G401.6 (cell line): ENCODE measurements at regions not wholly inside any gene's neighbourhood (a gene's known extent, or its start where the extent isn't known, plus 50 kb on each side); places are given as distances from the start of the nearest gene placed in this dataset.
"Not testable (repeated sequence)": the region's sequence is repeated elsewhere in the genome, so short reads cannot be mapped to it uniquely, and the experiment has no call there.

Experiments used
- FAIRE-seq: peaks from 2 replicates; lab custom pipeline; 2012; peaks lifted over from hg19 to GRCh38; lab: Jason Lieb, UNC

- FAIRE-seq = no peak
These were observed 201.6 kb downstream of the HNRNPD start for GRCh38 chr4:82172186-82172585.

DNA sequence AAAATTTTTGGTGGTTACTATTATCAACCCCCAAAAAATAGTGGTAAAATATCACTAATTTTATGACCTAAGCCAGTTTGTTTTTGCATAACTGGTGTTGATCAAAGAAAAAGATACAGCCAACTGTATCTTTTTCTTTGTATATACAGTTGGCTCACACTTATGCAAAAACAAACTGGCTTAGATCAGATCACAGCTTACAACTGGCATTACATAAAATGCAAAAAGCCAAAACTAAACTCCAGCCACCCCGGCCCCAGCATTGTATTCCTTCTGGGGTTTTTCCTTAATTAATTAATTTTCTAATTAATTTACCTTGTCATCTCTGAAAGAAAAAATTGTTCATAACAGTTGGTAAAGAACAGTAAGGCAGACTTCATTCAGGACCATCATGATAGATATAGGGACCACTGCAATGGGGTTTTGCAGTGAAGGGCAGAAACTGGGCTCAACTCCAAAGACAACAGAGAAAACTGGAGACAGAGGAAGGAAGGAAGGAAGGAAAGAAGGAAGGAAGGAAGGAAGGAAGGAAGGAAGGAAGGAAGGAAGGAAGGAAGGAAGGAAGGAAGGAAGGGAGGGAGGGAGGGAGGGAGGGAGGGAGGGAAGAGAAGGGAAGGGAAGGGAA is 202.1 kb downstream of the HNRNPD start:
- no peak for FAIRE-seq

DNA sequence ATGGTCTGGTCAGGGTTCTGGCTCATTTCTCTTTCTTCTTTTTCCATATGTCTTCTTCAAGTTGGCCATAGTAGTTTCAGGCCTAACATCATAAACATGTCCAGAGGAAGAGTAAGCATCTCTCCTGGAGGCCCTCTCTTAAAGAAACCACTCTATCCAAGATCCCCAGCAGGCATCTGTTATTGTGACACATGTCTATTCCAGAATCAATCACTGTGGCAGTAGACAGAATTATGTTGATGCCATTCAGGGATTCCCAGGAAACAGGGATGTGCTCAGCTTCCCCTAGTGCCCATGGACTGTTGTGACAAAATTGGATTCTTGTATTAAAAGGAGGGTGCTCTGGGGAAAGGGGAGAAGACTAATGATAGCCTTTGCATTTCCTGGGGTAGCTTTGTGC is 224.0 kb downstream of the HNRNPD start:
- FAIRE-seq = no peak

- FAIRE-seq = no peak
These were observed 227.9 kb downstream of the HNRNPD start for GRCh38 chr4:82145850-82146249.

- no peak for FAIRE-seq
These were observed 233.4 kb downstream of the HNRNPD start for GRCh38 chr4:82140422-82140821.

- no peak for FAIRE-seq
These were observed 234.5 kb downstream of the HNRNPD start for GRCh38 chr4:82139287-82139686.

DNA sequence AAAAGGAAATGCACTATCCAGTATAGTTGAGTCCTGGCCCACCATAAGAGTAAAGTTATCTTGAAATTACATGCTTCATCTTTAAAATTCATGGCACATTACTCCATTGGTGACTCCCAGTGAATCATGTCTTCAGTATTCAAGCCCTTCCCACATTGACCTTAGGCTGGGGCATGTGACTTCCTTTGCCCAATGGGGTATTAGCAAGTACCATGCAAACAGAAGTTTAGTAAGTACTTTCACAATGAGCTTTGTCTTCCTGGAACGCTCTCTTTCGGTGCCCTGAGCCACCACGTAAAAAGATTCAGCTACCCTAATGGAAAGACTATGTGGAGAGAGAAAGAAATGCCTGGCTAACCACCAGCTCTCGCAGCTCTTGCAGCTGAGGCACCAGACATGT is 235.4 kb downstream of the HNRNPD start:
- FAIRE-seq = no peak

DNA sequence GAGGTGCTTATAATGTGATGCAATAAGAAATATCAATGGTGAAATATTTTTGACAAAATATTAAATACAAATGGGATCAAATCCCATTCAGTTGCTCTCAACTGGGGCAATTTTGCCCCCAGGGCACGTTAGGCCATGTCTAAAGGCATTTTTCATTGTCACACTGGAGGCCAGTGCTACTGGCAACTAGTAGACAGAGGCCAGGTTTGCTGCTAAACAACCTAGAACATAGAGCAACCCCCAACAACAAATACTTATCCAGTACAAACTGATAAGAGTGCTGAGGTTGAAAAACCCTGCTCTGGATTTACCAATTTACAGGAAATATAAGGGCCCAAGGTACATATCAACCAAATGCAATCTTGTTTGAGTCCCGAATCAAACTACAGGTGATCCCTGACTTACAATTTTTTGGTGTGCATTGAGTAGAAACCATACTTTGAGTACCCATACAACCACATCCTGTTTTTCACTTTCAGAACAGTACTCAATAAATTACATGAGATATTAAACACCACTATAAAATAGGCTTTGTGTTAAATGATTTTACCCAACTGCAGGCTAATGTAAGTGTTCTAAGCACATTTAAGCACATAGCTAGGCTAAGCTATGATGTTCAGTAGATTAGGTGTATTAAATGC is 237.5 kb downstream of the HNRNPD start:
- no peak for FAIRE-seq

GRCh38 chr4:82128355-82128754 is 245.4 kb downstream of the HNRNPD start:
- no peak for FAIRE-seq

DNA sequence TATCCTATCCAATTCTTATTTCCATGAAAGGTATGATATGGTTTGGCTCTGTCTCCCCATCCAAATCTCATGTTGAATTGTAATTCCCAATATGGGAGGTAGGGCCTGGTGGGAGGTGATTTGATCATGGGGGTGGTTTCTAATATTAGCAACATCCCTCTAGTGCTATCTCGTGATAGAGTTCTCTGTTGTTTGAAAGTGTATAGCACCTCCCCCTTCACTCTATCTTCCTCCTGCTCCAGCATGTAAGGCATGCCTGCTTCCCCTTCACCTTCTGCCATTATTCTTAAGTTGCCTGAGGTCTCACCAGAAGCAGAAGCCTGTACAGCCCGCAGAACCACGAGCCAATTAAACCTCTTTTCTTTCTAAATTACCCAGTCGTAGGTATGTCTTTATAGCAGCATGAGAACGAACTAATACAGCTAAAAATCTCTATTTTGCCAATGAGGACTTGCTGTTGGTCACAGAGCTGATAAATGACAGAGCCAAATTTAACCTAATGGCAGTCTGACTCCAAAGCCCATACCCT is 247.2 kb downstream of the HNRNPD start:
- FAIRE-seq = no peak

GRCh38 chr4:82125787-82126297 is 247.9 kb downstream of the HNRNPD start:
- FAIRE-seq = no peak

- no peak for FAIRE-seq
These were observed 248.6 kb downstream of the HNRNPD start for GRCh38 chr4:82124932-82125786.

- FAIRE-seq = no peak
These were observed 249.4 kb downstream of the HNRNPD start for GRCh38 chr4:82124365-82124764.

DNA sequence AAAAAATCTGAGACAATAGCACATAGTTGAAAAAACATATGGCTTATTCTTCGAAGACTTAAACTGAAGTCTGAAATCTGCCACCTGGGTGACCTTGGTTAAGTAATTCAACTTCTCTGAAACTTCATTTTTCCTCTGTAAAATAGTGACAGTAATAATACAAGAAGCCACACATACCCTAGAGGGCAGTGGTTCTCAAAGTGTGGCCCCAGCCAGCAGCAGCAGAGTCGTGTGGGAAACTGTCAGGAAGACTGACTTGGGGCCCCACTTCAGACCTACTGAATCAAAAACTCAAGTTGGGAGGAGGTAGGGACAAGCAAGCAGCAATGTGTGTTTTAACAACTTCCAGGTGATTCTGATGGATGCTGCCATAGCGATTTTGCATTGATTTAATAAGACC is 249.9 kb downstream of the HNRNPD start:
- FAIRE-seq = no peak

DNA sequence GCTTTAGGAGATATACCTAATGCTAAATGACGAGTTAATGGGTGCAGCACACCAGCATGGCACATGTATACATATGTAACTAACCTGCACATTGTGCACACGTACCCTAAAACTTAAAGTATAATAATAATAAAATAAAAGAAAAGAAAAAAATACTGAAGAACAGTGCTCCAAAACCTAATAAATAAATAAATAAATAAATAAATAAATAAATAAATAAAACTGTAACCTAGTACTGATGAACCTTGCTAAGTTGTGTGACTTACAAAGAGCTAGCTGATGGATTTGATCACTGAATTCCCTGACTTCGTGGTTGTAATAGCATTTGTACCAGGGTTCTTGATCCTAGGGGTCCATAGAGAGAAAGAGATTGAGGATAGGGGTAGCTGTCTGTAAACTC is 258.6 kb downstream of the HNRNPD start:
- not testable (repeated sequence) for FAIRE-seq

- no peak for FAIRE-seq
These were observed 265.3 kb downstream of the HNRNPD start for GRCh38 chr4:82108506-82108905.

GRCh38 chr4:82104578-82104977 is 269.2 kb downstream of the HNRNPD start:
- no peak for FAIRE-seq

- no peak for FAIRE-seq
These were observed 273.7 kb downstream of the HNRNPD start for GRCh38 chr4:82099928-82100579.

DNA sequence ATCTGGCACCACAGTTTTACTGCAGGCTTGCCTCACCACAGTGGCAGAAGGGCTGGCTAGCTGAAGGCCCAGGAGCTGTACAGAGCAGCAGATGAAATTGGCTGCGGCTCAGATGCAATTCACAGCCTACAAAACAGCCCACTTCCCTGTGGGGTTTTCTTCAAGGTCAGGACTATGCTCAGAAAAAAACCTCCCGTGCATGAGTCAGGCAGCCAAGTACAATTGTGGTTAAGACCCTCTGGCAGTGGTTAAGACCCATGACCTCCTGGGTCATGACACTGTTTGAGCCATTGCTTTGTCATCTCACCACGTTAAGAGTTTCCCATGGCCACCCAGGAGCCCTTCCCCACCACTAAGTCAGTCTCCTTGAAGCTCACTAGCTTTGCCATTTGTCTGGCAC is 276.3 kb downstream of the HNRNPD start:
- no peak for FAIRE-seq

- FAIRE-seq = no peak
These were observed 283.1 kb downstream of the HNRNPD start for GRCh38 chr4:82090717-82091116.

DNA sequence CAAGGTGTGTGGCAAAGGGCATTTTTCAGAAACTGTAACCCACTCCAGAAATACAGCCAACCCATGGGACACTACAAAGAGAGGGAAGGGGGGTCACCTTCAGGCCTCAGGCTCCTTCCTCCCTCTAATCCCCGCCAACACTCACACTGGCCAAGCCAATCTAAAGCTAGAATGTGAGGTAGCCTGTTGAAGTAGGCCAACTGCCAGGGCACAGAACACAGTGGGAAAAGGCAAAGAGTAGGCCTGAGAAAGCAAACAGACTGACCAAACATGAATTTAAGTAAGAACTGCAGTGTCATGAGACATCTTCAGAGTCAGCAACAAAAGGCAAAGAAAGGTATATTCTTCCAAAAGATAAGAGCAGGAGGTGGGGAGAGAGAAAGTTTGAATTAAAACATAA is 289.0 kb downstream of the HNRNPD start:
- FAIRE-seq = no peak

DNA sequence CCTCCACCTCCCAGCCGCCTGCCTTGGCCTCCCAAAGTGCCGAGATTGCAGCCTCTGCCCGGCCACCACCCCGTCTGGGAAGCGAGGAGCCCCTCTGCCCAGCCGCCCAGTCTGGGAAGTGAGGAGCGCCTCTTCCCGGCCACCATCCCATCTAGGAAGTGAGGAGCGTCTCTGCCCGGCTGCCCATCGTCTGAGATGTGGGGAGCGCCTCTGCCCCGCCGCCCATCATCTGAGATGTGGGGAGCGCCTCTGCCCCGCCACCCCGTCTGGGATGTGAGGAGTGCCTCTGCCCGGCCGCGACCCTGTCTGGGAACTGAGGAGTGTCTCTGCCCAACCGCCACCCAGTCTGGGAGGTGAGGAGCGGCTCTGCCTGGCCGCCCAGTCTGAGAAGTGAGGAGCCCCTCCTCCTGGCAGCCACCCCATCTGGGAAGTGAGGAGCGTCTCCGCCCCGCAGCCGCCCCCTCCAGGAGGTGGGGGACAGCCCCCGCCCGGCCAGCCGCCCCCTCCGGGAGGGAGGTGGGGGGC is 296.3 kb downstream of the HNRNPD start:
- not testable (repeated sequence) for FAIRE-seq
